ENCODE measurements at regions not wholly inside any gene's neighbourhood (a gene's known extent, or its start where the extent isn't known, plus 50 kb on each side); places are given as distances from the start of the nearest gene placed in this dataset.

- TF ChIP-seq POLR2A (IDR thresholded peaks at IDR 0.05; ENCODE audit: low read depth, low read length) (no peak), FOS (IDR thresholded peaks at IDR 0.05; ENCODE audit: borderline replicate concordance, insufficient read depth, low read length) (no peak), MAX (IDR thresholded peaks at IDR 0.05; ENCODE audit: insufficient read depth, insufficient read length) (no peak), JUN (IDR thresholded peaks at IDR 0.05; ENCODE audit: borderline replicate concordance, insufficient read depth, insufficient read length, low read depth) (no peak), GATA2 (IDR thresholded peaks at IDR 0.05; ENCODE audit: insufficient read depth, insufficient read length, low read depth, low read length) (no peak), MYC (IDR thresholded peaks at IDR 0.05; ENCODE audit: low read depth, low read length) (no peak), CTCF (IDR thresholded peaks at IDR 0.05; ENCODE audit: extremely low read depth in 1 of 2, insufficient read depth in 1 of 2, low read depth in 1 of 2, low read length in 2 of 2) (no peak), POLR2AphosphoS5 (IDR thresholded peaks at IDR 0.05; ENCODE audit: insufficient read depth, low read depth, low read length) (no peak), EZH2 (IDR thresholded peaks at IDR 0.05; ENCODE audit: borderline replicate concordance, low read depth, low read length, severe bottlenecking) (no peak)
- Histone ChIP-seq H3K27ac (ENCODE audit: insufficient read depth, low read depth, low read length) (no peak overlapping the region), H3K79me2 (ENCODE audit: control insufficient read depth, insufficient read depth, low read length) (no peaks in the 10 kb centered on the region), H3K9ac (replicated peaks; ENCODE audit: extremely low read depth, insufficient read depth, low read length) (no peak overlapping the region), H2AFZ (ENCODE audit: low read depth, low read length) (no peak overlapping the region), H3K36me3 (ENCODE audit: control insufficient read depth in 2 of 2, extremely low read depth in 1 of 2, insufficient read depth in 2 of 2, low read length in 2 of 2) (no peaks in the 10 kb centered on the region), H3K9me3 (replicated peaks; ENCODE audit: control insufficient read depth, insufficient read depth, low read length) (no peaks in the 10 kb centered on the region), H3K4me2 (ENCODE audit: insufficient read depth, low read length) (no peak overlapping the region), H3K9me1 (replicated peaks; ENCODE audit: control insufficient read depth, extremely low read depth, insufficient read depth, low read length) (no peaks in the 10 kb centered on the region), H4K20me1 (replicated peaks; ENCODE audit: control insufficient read depth, extremely low read depth, insufficient read depth, low read length) (no peaks in the 10 kb centered on the region), H3K4me1 (ENCODE audit: control insufficient read depth, extremely low read depth, insufficient read depth, low read length) (no peaks in the 10 kb centered on the region), H3K4me3 (replicated peaks in 1 of 3; ENCODE audit: insufficient read depth in 1 of 3, low read depth in 1 of 3, low read length in 3 of 3) (no peak overlapping the region), H3K27me3 (ENCODE audit: control insufficient read depth in 2 of 2, insufficient read depth in 2 of 2, low read length in 2 of 2) (peaks cover 38 to 43% of the 10 kb centered on the region in 2 experiments)
- intact Hi-C loops (cut with micrococcal nuclease) = no loop called here
- no peak for FAIRE-seq
- BruUV-seq (replicated peaks) = no TSS peak
- POLR2A ChIA-PET = no interaction called here
- dilution Hi-C loops (cut with MboI; ENCODE audit: extremely low pct_ligation_motif_present, low sequenced_read_pairs) = no loop called here
- DNase-seq (ENCODE audit: low read depth, low spot score) = no peak
- CTCF ChIA-PET = no interaction called here
Observed at GRCh38 chr11:13080861-13081260, 71.7 kb downstream of the RASSF10 start.

All from endothelial cell of umbilical vein (primary cell).